ENCODE measurements at regions not wholly inside any gene's neighbourhood (a gene's known extent, or its start where the extent isn't known, plus 50 kb on each side); places are given as distances from the start of the nearest gene placed in this dataset.
A peak's percentile ranks its signal among the peaks of the same experiment; 100 is the strongest.

GRCh38 chr3:43217633-43218032 lies 68.7 kb upstream of the SNRK start:
- H4K8ac ChIP-seq (ENCODE audit: low read length), result no peak overlapping the region
- H3K27me3 ChIP-seq (ENCODE audit: control insufficient read depth in 1 of 2, insufficient read depth in 1 of 2, low read length in 2 of 2), result peaks cover 14 to 26% of the 10 kb centered on the region in 2 experiments
- peaks cover 9% of the 10 kb centered on the region for H3K4me1 ChIP-seq (ENCODE audit: control insufficient read depth, insufficient read depth, low read depth, low read length)
- 89% methylated on average over 4 of the region's 4 CpGs for WGBS
- H2AK5ac ChIP-seq (ENCODE audit: low read length, severe bottlenecking), result no peak overlapping the region
- H3K14ac ChIP-seq (ENCODE audit: low read length in 2 of 2), result no peak overlapping the region
- no peak overlapping the region for H3K27ac ChIP-seq (ENCODE audit: low read length, poor library complexity, severe bottlenecking)
- H3K18ac ChIP-seq (ENCODE audit: low read depth in 1 of 2, low read length in 2 of 2), result no peak overlapping the region
- H2BK120ac ChIP-seq (ENCODE audit: low read depth, low read length), result no peak overlapping the region
- no peak overlapping the region for H2BK5ac ChIP-seq (ENCODE audit: low read depth, low read length, poor library complexity, severe bottlenecking)
- no peaks in the 10 kb centered on the region for H3K36me3 ChIP-seq (ENCODE audit: control insufficient read depth in 1 of 2, insufficient read depth in 2 of 2, low read depth in 1 of 2, low read length in 2 of 2)
- no peak overlapping the region for H3K9ac ChIP-seq (ENCODE audit: low read length)
- no peak overlapping the region for H3K4ac ChIP-seq (ENCODE audit: low read depth in 1 of 2, low read length in 2 of 2)
- no peak overlapping the region for H2AFZ ChIP-seq (ENCODE audit: low read depth, low read length)
- no peaks in the 10 kb centered on the region for H3K79me1 ChIP-seq (replicated peaks; ENCODE audit: low read length, poor library complexity, severe bottlenecking)
- DNase-seq, result no peak
- H2BK15ac ChIP-seq (ENCODE audit: low read depth, poor library complexity, severe bottlenecking), result no peak overlapping the region
- no peak overlapping the region for H4K91ac ChIP-seq (ENCODE audit: low read length)
- no peak overlapping the region for H3K4me3 ChIP-seq (ENCODE audit: insufficient read depth in 1 of 2, low read depth in 1 of 2, low read length in 2 of 2)
- no peaks in the 10 kb centered on the region for H3K9me3 ChIP-seq (ENCODE audit: control insufficient read depth, low read length)
- H3K4me2 ChIP-seq (ENCODE audit: low read length, poor library complexity, severe bottlenecking), result no peak overlapping the region
- no peak overlapping the region for H3K23ac ChIP-seq (ENCODE audit: low read length in 2 of 2)
- H2BK12ac ChIP-seq (ENCODE audit: low read length in 2 of 2), result no peak overlapping the region

DNA sequence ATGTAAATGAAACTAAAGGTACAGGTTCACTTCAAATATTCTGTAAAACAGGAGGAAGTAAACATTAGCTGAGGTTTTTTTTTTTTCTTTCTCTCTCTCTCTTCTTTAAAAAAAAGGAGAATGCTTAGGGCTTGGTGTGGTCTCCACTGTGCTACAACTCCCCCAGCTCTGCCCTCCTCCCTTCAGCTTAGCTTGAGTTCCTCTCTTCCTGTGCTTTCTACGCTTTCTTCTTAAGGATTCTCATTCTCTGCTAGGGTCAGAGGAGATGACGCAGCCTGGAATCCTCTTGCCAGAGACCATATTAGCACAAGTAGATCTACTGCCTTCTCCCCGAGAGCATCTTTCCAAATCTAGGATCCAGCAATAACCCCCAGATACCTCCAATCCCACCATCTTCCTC lies 69.1 kb upstream of the SNRK start:
- peaks cover 16 to 25% of the 10 kb centered on the region in 2 experiments for H3K27me3 ChIP-seq (ENCODE audit: control insufficient read depth in 1 of 2, insufficient read depth in 1 of 2, low read length in 2 of 2)
- H4K91ac ChIP-seq (ENCODE audit: low read length), result no peak overlapping the region
- H2AK5ac ChIP-seq (ENCODE audit: low read length, severe bottlenecking), result no peak overlapping the region
- H3K4ac ChIP-seq (ENCODE audit: low read depth in 1 of 2, low read length in 2 of 2), result no peak overlapping the region
- H2BK5ac ChIP-seq (ENCODE audit: low read depth, low read length, poor library complexity, severe bottlenecking), result no peak overlapping the region
- no peaks in the 10 kb centered on the region for H3K36me3 ChIP-seq (ENCODE audit: control insufficient read depth in 1 of 2, insufficient read depth in 2 of 2, low read depth in 1 of 2, low read length in 2 of 2)
- no peak overlapping the region for H3K4me2 ChIP-seq (ENCODE audit: low read length, poor library complexity, severe bottlenecking)
- no peaks in the 10 kb centered on the region for H3K79me1 ChIP-seq (replicated peaks; ENCODE audit: low read length, poor library complexity, severe bottlenecking)
- no peak overlapping the region for H4K8ac ChIP-seq (ENCODE audit: low read length)
- H3K4me1 ChIP-seq (ENCODE audit: control insufficient read depth, insufficient read depth, low read depth, low read length), result peaks cover 9% of the 10 kb centered on the region
- H3K14ac ChIP-seq (ENCODE audit: low read length in 2 of 2), result no peak overlapping the region
- H2BK12ac ChIP-seq (ENCODE audit: low read length in 2 of 2), result no peak overlapping the region
- no peak for DNase-seq
- H3K9me3 ChIP-seq (ENCODE audit: control insufficient read depth, low read length), result no peaks in the 10 kb centered on the region
- H3K4me3 ChIP-seq (ENCODE audit: insufficient read depth in 1 of 2, low read depth in 1 of 2, low read length in 2 of 2), result no peak overlapping the region
- H3K27ac ChIP-seq (ENCODE audit: low read length, poor library complexity, severe bottlenecking), result no peak overlapping the region
- H3K18ac ChIP-seq (ENCODE audit: low read depth in 1 of 2, low read length in 2 of 2), result no peak overlapping the region
- H3K9ac ChIP-seq (ENCODE audit: low read length), result no peak overlapping the region
- H2AFZ ChIP-seq (ENCODE audit: low read depth, low read length), result no peak overlapping the region
- WGBS, result 84% methylated on average over 3 of the region's 3 CpGs
- H2BK120ac ChIP-seq (ENCODE audit: low read depth, low read length), result no peak overlapping the region
- no peak overlapping the region for H2BK15ac ChIP-seq (ENCODE audit: low read depth, poor library complexity, severe bottlenecking)
- no peak overlapping the region for H3K23ac ChIP-seq (ENCODE audit: low read length in 2 of 2)

DNA sequence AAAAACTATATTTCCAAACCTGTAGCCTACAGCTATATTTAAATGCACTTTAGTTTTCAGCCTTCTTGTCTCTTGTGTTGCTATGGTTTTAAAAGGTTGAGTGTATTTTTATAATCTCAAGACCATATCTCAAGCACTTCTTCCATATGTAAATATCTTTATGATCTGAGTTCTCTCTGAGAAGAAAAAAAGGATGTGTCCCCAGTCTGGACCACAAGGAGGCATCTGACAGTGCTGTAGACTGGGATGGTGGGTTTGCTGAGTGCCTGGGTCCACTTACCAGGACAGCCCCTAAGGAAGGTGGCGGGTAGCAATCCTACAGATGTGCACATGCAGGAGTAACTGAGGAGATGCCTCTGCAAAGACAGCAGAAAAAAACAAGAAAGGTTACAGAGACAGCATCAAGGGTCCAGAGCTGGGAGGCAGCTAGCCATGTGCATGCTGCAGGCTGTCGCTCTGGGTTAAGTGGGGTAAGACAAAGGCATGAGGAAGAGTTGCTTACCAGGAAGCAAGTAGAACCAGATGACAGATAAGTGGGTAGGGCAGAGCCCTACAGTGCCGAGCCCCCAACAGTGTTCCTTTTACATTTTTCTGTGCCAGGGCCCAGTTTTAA lies 70.6 kb upstream of the SNRK start:
- Histone ChIP-seq H3K4me1 (ENCODE audit: control insufficient read depth, insufficient read depth, low read depth, low read length) (peaks cover 6% of the 10 kb centered on the region), H2BK15ac (ENCODE audit: low read depth, poor library complexity, severe bottlenecking) (no peak overlapping the region), H3K18ac (ENCODE audit: low read depth in 1 of 2, low read length in 2 of 2) (no peak overlapping the region), H2AK5ac (ENCODE audit: low read length, severe bottlenecking) (no peak overlapping the region), H3K14ac (ENCODE audit: low read length in 2 of 2) (no peak overlapping the region), H3K27me3 (ENCODE audit: control insufficient read depth in 1 of 2, insufficient read depth in 1 of 2, low read length in 2 of 2) (peaks cover 21 to 23% of the 10 kb centered on the region in 2 experiments), H2BK120ac (ENCODE audit: low read depth, low read length) (no peak overlapping the region), H3K27ac (ENCODE audit: low read length, poor library complexity, severe bottlenecking) (no peak overlapping the region), H3K4me3 (ENCODE audit: insufficient read depth in 1 of 2, low read depth in 1 of 2, low read length in 2 of 2) (no peak overlapping the region), H3K9me3 (ENCODE audit: control insufficient read depth, low read length) (no peaks in the 10 kb centered on the region), H3K23ac (ENCODE audit: low read length in 2 of 2) (no peak overlapping the region), H3K9ac (ENCODE audit: low read length) (no peak overlapping the region), H3K79me1 (replicated peaks; ENCODE audit: low read length, poor library complexity, severe bottlenecking) (no peaks in the 10 kb centered on the region), H3K36me3 (ENCODE audit: control insufficient read depth in 1 of 2, insufficient read depth in 2 of 2, low read depth in 1 of 2, low read length in 2 of 2) (no peaks in the 10 kb centered on the region), H4K91ac (ENCODE audit: low read length) (no peak overlapping the region), H3K4me2 (ENCODE audit: low read length, poor library complexity, severe bottlenecking) (no peak overlapping the region), H2BK12ac (ENCODE audit: low read length in 2 of 2) (no peak overlapping the region), H4K8ac (ENCODE audit: low read length) (no peak overlapping the region), H2AFZ (ENCODE audit: low read depth, low read length) (no peak overlapping the region), H3K4ac (ENCODE audit: low read depth in 1 of 2, low read length in 2 of 2) (no peak overlapping the region), H2BK5ac (ENCODE audit: low read depth, low read length, poor library complexity, severe bottlenecking) (no peak overlapping the region)
- DNase-seq, result no peak
- 95% methylated on average over 3 of the region's 3 CpGs for WGBS

GRCh38 chr3:43215138-43215537 lies 71.2 kb upstream of the SNRK start:
- H3K9me3 ChIP-seq (ENCODE audit: control insufficient read depth, low read length), result no peaks in the 10 kb centered on the region
- 100% methylated on average over 3 of the region's 3 CpGs for WGBS
- no peak overlapping the region for H2BK120ac ChIP-seq (ENCODE audit: low read depth, low read length)
- H3K9ac ChIP-seq (ENCODE audit: low read length), result no peak overlapping the region
- H3K27ac ChIP-seq (ENCODE audit: low read length, poor library complexity, severe bottlenecking), result no peak overlapping the region
- H2AFZ ChIP-seq (ENCODE audit: low read depth, low read length), result no peak overlapping the region
- peak overlapping the region in 1 of 2 experiments; percentile 5 for H3K18ac ChIP-seq (ENCODE audit: low read depth in 1 of 2, low read length in 2 of 2)
- peaks cover 6% of the 10 kb centered on the region for H3K4me1 ChIP-seq (ENCODE audit: control insufficient read depth, insufficient read depth, low read depth, low read length)
- no peak overlapping the region for H4K8ac ChIP-seq (ENCODE audit: low read length)
- H3K4ac ChIP-seq (ENCODE audit: low read depth in 1 of 2, low read length in 2 of 2), result no peak overlapping the region
- peak overlapping the region in 1 of 2 experiments; percentile 9 for H3K23ac ChIP-seq (ENCODE audit: low read length in 2 of 2)
- peaks cover 19 to 23% of the 10 kb centered on the region in 2 experiments for H3K27me3 ChIP-seq (ENCODE audit: control insufficient read depth in 1 of 2, insufficient read depth in 1 of 2, low read length in 2 of 2)
- H3K36me3 ChIP-seq (ENCODE audit: control insufficient read depth in 1 of 2, insufficient read depth in 2 of 2, low read depth in 1 of 2, low read length in 2 of 2), result no peaks in the 10 kb centered on the region
- no peak overlapping the region for H3K14ac ChIP-seq (ENCODE audit: low read length in 2 of 2)
- H3K4me2 ChIP-seq (ENCODE audit: low read length, poor library complexity, severe bottlenecking), result no peak overlapping the region
- H2BK12ac ChIP-seq (ENCODE audit: low read length in 2 of 2), result no peak overlapping the region
- no peak overlapping the region for H2BK5ac ChIP-seq (ENCODE audit: low read depth, low read length, poor library complexity, severe bottlenecking)
- H3K79me1 ChIP-seq (replicated peaks; ENCODE audit: low read length, poor library complexity, severe bottlenecking), result no peaks in the 10 kb centered on the region
- no peak overlapping the region for H3K4me3 ChIP-seq (ENCODE audit: insufficient read depth in 1 of 2, low read depth in 1 of 2, low read length in 2 of 2)
- DNase-seq, result no peak
- no peak overlapping the region for H2AK5ac ChIP-seq (ENCODE audit: low read length, severe bottlenecking)
- no peak overlapping the region for H4K91ac ChIP-seq (ENCODE audit: low read length)
- no peak overlapping the region for H2BK15ac ChIP-seq (ENCODE audit: low read depth, poor library complexity, severe bottlenecking)
